Caco-2 (cell line): ENCODE measurements at regions not wholly inside any gene's neighbourhood (a gene's known extent, or its start where the extent isn't known, plus 50 kb on each side); places are given as distances from the start of the nearest gene placed in this dataset.

Experiments used
- BruUV-seq: library from RNA; stranded (reverse); fragments of 400-500 nt; replicated peaks from 2 replicates; lab custom pipeline; 2021; lab: Mats Ljungman, UMichigan
- CTCF ChIA-PET: fragments of 300-600 bp; sonication (Branson Sonifier 250); formaldehyde crosslinking; loops from one replicate; lab custom pipeline; 2022; ENCODE audit warnings: antibody characterized with exemption; lab: Charles Lee
- POLR2A ChIA-PET: fragments of 300-600 bp; sonication (Branson Sonifier 250); formaldehyde crosslinking; loops from one replicate; lab custom pipeline; 2022; ENCODE audit warnings: antibody characterized with exemption; lab: Charles Lee
- DNase-seq, 2 experiments: peaks; one replicate each; pipeline versions ENCODE4 v3.0.0 to v3.0.0-alpha.2; 2020 to 2022
- H3K27me3 ChIP-seq: replicated peaks from 2 replicates; pipeline ENCODE4 v1.6.0; 2011; ENCODE audit warnings: low read length; ENCODE audit not compliant: control insufficient read depth, insufficient read depth
- H3K36me3 ChIP-seq: 2 replicates; pipeline ENCODE4 v1.5.1; 2011; ENCODE audit warnings: low read length; ENCODE audit not compliant: control insufficient read depth, insufficient read depth
- H3K4me1 ChIP-seq: fragments of 250-450 bp; sonication (Bioruptor Pico); 2 replicates; pipeline ENCODE4 v1.5.1; 2020; ENCODE audit warnings: mild to moderate bottlenecking
- H3K4me3 ChIP-seq: 2 replicates; pipeline ENCODE4 v1.5.1; 2011; ENCODE audit warnings: low read depth, mild to moderate bottlenecking, control low read depth, low read length
- H3K9me3 ChIP-seq: fragments of 250-450 bp; sonication (Bioruptor Pico); 2 replicates; pipeline ENCODE4 v1.5.1; 2020; ENCODE audit warnings: mild to moderate bottlenecking, moderate library complexity
- H3K27ac Mint-ChIP-seq: one replicate; pipeline ENCODE4 v1.8.0; 2022; ENCODE audit warnings: mixed read lengths; ENCODE audit not compliant: unreplicated experiment
- H3K27me3 Mint-ChIP-seq: one replicate; pipeline ENCODE4 v1.8.0; 2022; ENCODE audit warnings: mixed read lengths; ENCODE audit not compliant: insufficient read depth, unreplicated experiment
- H3K36me3 Mint-ChIP-seq: one replicate; pipeline ENCODE4 v1.8.0; 2022; ENCODE audit warnings: mild to moderate bottlenecking, mixed read lengths; ENCODE audit not compliant: insufficient read depth, unreplicated experiment
- H3K4me1 Mint-ChIP-seq: one replicate; pipeline ENCODE4 v1.8.0; 2022; ENCODE audit warnings: low read depth, mixed read lengths; ENCODE audit not compliant: unreplicated experiment
- H3K4me3 Mint-ChIP-seq: one replicate; pipeline ENCODE4 v1.8.0; 2022; ENCODE audit warnings: mild to moderate bottlenecking, moderate library complexity, mixed read lengths; ENCODE audit not compliant: unreplicated experiment
- H3K9me3 Mint-ChIP-seq: one replicate; pipeline ENCODE4 v1.8.0; 2022; ENCODE audit warnings: mixed read lengths; ENCODE audit not compliant: unreplicated experiment
- CTCF ChIP-seq, 2 experiments: fragments of 200-600 bp in 1 of 2; IDR thresholded peaks; 1 replicate in 1 of 2; 2 replicates in 1 of 2; pipeline versions ENCODE4 v1.5.1 to v1.8.0; 2011 to 2022; ENCODE audit warnings: antibody characterized with exemption in 1 of 2, control low read depth in 1 of 2, inconsistent platforms in 1 of 2, low read depth in 1 of 2, low read length in 1 of 2, mild to moderate bottlenecking in 1 of 2, moderate library complexity in 1 of 2; ENCODE audit not compliant: insufficient read depth in 1 of 2, severe bottlenecking in 1 of 2, unreplicated experiment in 1 of 2
- intact Hi-C: fragments of 100-400 bp; cut with micrococcal nuclease; formaldehyde crosslinking; loops from one replicate; pipeline ENCODE4 v1.10.0; 2022; ENCODE audit not compliant: unreplicated experiment

GRCh38 chr5:123928401-123928800 lies 416.4 kb downstream of the CSNK1G3 start:
- no peak overlapping the region for H3K27ac Mint-ChIP-seq
- POLR2A ChIA-PET, result no interaction called here

DNA sequence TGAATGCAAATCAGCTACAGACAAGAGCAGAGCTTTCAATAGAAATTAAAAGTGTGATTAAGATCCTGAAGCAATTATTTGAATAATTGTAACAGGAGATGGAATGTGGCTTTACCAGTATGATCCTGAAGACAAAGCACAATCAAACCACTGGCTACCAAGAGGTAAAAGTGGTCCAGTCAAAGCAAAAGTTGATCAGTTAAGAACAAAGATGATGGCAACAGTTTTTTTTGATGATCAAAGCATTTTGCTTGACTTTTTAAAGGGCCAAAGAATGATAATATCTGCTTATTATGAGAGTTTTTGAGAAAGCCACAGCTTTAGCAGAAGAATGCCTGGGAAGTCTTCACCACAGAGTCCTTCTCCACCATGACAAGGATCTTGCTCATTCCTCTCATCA lies 409.2 kb downstream of the CSNK1G3 start:
- H3K9me3 ChIP-seq, result no peaks in the 10 kb centered on the region
- H3K4me1 ChIP-seq, result no peaks in the 10 kb centered on the region
- H3K36me3 Mint-ChIP-seq, result no peaks in the 10 kb centered on the region
- no peaks in the 10 kb centered on the region for H3K36me3 ChIP-seq
- intact Hi-C loops, result no loop called here
- BruUV-seq, result no TSS peak
- POLR2A ChIA-PET, result no interaction called here
- CTCF ChIA-PET, result no interaction called here
- no peak for TF ChIP-seq CTCF (IDR thresholded peaks at IDR 0.05; ENCODE audit: insufficient read depth in 1 of 2, low read depth in 1 of 2, low read length in 1 of 2, severe bottlenecking in 1 of 2, unreplicated experiment in 1 of 2)
- H3K4me3 ChIP-seq, result no peak overlapping the region
- DNase-seq, result no peak
- no peaks in the 10 kb centered on the region for H3K27me3 ChIP-seq
- no peaks in the 10 kb centered on the region for H3K27me3 Mint-ChIP-seq
- H3K27ac Mint-ChIP-seq, result no peak overlapping the region
- H3K4me1 Mint-ChIP-seq, result no peaks in the 10 kb centered on the region
- no peak overlapping the region for H3K4me3 Mint-ChIP-seq
- H3K9me3 Mint-ChIP-seq, result peaks cover 9% of the 10 kb centered on the region

More at GRCh38 chr5:123928401-123928800, 416.4 kb downstream of the CSNK1G3 start:
- H3K27me3 Mint-ChIP-seq, result no peaks in the 10 kb centered on the region
- no peaks in the 10 kb centered on the region for H3K4me1 ChIP-seq
- H3K36me3 ChIP-seq, result no peaks in the 10 kb centered on the region
- no peak overlapping the region for H3K4me3 ChIP-seq
- no peak for DNase-seq
- H3K4me3 Mint-ChIP-seq, result no peak overlapping the region
- BruUV-seq, result no TSS peak
- H3K27me3 ChIP-seq, result no peaks in the 10 kb centered on the region
- CTCF ChIA-PET, result no interaction called here
- no peaks in the 10 kb centered on the region; the same call in 1 of the 2 replicates for H3K9me3 ChIP-seq
- no peaks in the 10 kb centered on the region for H3K9me3 Mint-ChIP-seq
- H3K36me3 Mint-ChIP-seq, result no peaks in the 10 kb centered on the region
- TF ChIP-seq CTCF (IDR thresholded peaks at IDR 0.05; ENCODE audit: insufficient read depth in 1 of 2, low read depth in 1 of 2, low read length in 1 of 2, severe bottlenecking in 1 of 2, unreplicated experiment in 1 of 2), result no peak
- H3K4me1 Mint-ChIP-seq, result no peaks in the 10 kb centered on the region
- intact Hi-C loops, result no loop called here

DNA sequence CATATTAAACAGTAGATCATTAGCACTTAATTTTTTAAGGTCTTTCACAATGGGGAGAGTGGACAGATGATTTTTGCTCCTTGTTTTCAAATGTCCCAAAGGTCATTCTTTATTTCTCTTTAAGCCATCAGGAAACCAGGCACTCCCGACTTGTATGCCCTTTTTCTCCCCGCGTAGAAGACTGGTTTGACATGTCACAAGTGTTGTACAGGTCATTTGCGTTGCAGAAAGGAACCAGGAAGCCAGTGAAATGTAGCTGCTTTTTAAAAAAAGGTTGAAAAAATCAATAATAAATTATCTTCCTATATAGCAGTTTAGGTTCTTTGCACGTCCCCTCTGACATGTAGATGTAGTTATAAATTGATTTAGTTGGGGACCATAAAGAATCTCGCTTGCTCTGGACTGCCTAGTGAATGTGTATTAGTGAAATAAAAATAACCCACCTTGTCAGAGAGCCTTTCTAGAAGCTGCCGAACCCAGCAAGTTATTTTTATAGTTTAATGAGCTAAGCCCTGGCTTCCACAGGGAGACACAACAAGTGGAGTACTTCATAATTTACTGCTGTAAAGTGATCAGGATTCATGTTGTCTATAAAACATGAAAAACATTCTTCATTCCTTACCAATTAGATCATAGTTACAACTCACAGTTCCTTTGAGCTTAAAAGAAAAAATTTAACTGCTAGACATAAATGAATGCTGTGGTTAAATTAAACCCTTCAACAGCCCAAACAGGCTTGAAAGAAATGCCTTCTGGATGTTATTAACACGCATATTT lies 404.6 kb downstream of the CSNK1G3 start:
- H3K36me3 ChIP-seq, result no peaks in the 10 kb centered on the region
- no TSS peak for BruUV-seq
- no peak for DNase-seq
- no peak overlapping the region for H3K27ac Mint-ChIP-seq
- TF ChIP-seq CTCF (IDR thresholded peaks at IDR 0.05; ENCODE audit: insufficient read depth in 1 of 2, low read depth in 1 of 2, low read length in 1 of 2, severe bottlenecking in 1 of 2, unreplicated experiment in 1 of 2), result no peak
- H3K9me3 Mint-ChIP-seq, result peaks cover 9% of the 10 kb centered on the region
- H3K4me3 ChIP-seq, result no peak overlapping the region
- H3K27me3 ChIP-seq, result no peaks in the 10 kb centered on the region
- H3K4me3 Mint-ChIP-seq, result no peak overlapping the region
- H3K9me3 ChIP-seq, result no peaks in the 10 kb centered on the region
- ChIA-PET POLR2A (no interaction called here), CTCF (no interaction called here)
- H3K4me1 ChIP-seq, result no peaks in the 10 kb centered on the region
- H3K27me3 Mint-ChIP-seq, result no peaks in the 10 kb centered on the region
- H3K4me1 Mint-ChIP-seq, result no peaks in the 10 kb centered on the region
- intact Hi-C loops, result no loop called here
- no peaks in the 10 kb centered on the region for H3K36me3 Mint-ChIP-seq
